ENCODE measurements at regions not wholly inside any gene's neighbourhood (a gene's known extent, or its start where the extent isn't known, plus 50 kb on each side); places are given as distances from the start of the nearest gene placed in this dataset.
A peak's percentile ranks its signal among the peaks of the same experiment; 100 is the strongest.

- TF ChIP-seq, protein P1, sequence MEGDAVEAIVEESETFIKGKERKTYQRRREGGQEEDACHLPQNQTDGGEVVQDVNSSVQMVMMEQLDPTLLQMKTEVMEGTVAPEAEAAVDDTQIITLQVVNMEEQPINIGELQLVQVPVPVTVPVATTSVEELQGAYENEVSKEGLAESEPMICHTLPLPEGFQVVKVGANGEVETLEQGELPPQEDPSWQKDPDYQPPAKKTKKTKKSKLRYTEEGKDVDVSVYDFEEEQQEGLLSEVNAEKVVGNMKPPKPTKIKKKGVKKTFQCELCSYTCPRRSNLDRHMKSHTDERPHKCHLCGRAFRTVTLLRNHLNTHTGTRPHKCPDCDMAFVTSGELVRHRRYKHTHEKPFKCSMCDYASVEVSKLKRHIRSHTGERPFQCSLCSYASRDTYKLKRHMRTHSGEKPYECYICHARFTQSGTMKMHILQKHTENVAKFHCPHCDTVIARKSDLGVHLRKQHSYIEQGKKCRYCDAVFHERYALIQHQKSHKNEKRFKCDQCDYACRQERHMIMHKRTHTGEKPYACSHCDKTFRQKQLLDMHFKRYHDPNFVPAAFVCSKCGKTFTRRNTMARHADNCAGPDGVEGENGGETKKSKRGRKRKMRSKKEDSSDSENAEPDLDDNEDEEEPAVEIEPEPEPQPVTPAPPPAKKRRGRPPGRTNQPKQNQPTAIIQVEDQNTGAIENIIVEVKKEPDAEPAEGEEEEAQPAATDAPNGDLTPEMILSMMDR (IDR thresholded peaks at IDR 0.05), result no peak
- DNase-seq (ENCODE audit: low spot score) (no peak), ATAC-seq (ENCODE audit: low FRiP score) (no peak)
Observed at GRCh38 chr7:79555571-79555970, 102.1 kb upstream of the MAGI2 start.

- ATAC-seq (ENCODE audit: low FRiP score) (peak; percentile 79), DNase-seq (ENCODE audit: low spot score) (no peak)
- TF ChIP-seq, protein P1 (IDR thresholded peaks at IDR 0.05), result no peak
Observed at GRCh38 chr7:79553811-79554555, 100.5 kb upstream of the MAGI2 start.

DNA sequence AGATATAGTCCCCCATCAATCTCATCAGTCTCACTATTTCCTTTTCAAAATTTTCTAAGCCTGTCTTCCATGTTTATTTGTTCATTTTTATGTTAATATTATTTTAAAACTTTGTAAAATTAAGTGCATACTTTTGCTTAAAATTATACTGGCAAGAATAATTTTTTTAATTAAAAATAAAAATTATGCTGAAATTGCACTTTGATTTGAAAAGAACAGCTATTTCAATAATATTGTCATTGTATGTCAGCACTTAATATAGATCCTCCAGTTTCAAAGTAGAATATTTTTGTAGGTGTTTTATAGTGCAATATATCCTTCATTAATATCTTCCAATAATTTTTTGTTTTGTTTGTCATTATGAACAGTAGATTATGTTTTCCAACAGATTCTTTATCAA, 99.0 kb upstream of the MAGI2 start:
- TF ChIP-seq, protein P1 (IDR thresholded peaks at IDR 0.05), result no peak
- DNase-seq (ENCODE audit: low spot score) (no peak), ATAC-seq (ENCODE audit: low FRiP score) (no peak)

DNA sequence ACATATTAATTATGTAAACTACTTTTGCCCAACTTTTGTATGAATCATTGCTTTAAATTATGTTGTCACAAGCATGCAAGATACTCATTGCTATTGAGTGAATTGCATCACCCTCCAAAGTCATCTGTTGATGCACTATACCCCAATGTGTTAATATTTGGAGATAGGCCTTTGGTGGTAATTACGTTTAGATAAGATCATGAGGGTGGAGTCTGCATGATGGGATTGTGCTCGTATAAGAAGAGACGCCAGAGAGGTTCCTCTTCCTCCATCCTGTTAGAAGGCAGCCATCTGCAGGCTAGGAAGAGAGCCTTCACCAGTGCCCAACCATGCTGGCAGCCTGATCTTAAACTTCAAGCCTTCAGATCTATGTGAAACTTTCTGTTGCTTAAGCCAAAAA, 95.3 kb upstream of the MAGI2 start:
- TF ChIP-seq, protein P1 (IDR thresholded peaks at IDR 0.05), result no peak
- ATAC-seq (ENCODE audit: low FRiP score), result no peak
- DNase-seq (ENCODE audit: low spot score), result no peak

GRCh38 chr7:79547132-79547531, 93.7 kb upstream of the MAGI2 start:
- DNase-seq (ENCODE audit: low spot score) (no peak), ATAC-seq (ENCODE audit: low FRiP score) (no peak)
- TF ChIP-seq, protein P1 (IDR thresholded peaks at IDR 0.05), result no peak

DNA sequence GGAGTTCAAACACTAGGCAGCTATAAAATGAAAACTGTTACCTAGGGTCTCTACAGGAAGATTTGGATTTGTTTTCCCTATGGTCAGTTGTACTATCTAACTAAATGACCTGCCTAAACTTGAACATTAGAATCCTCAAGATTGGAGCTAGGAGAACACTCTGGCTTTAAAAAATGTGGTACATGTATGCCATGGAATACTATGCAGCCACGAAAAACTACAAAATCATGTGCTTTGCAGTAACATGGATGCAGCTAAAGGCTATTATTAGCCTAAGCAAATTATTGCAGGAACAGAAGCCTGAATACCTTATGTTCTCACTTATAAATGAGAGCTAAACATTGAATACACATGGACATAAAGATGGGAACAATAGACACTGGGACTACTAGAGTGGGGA, 87.1 kb upstream of the MAGI2 start:
- TF ChIP-seq, protein P1 (IDR thresholded peaks at IDR 0.05), result no peak
- ATAC-seq (ENCODE audit: low FRiP score) (no peak), DNase-seq (ENCODE audit: low spot score) (no peak)

- TF ChIP-seq, protein P1 (IDR thresholded peaks at IDR 0.05), result no peak
- no peak for ATAC-seq (ENCODE audit: low FRiP score)
- no peak for DNase-seq (ENCODE audit: low spot score)
Observed at GRCh38 chr7:79534128-79534527, 80.7 kb upstream of the MAGI2 start.

Measured in omental fat pad (tissue), 3 donors.